IMR-90 (cell line): ENCODE measurements at regions not wholly inside any gene's neighbourhood (a gene's known extent, or its start where the extent isn't known, plus 50 kb on each side); places are given as distances from the start of the nearest gene placed in this dataset.

Experiments
- ATAC-seq: fragments of 200-7000 bp; cut with Tn5 transposase; 2 replicates; pipeline ENCODE4 v1.9.1; 2020; ENCODE audit warnings: low read depth, mild to moderate bottlenecking, moderate library complexity
- BruUV-seq: library from RNA; stranded (reverse); fragments of 400-500 nt; replicated peaks from 2 replicates; lab custom pipeline; 2021; lab: Mats Ljungman, UMichigan
- CTCF ChIA-PET: fragments of 300-600 bp; formaldehyde crosslinking; extraction: SDS; loops from one replicate; lab custom pipeline; 2021; ENCODE audit warnings: antibody characterized with exemption; lab: Yijun Ruan, JAX
- POLR2A ChIA-PET: fragments of 300-600 bp; sonication (Branson Sonifier 250); formaldehyde crosslinking; loops from one replicate; lab custom pipeline; 2022; ENCODE audit warnings: antibody characterized with exemption; ENCODE audit not compliant: unreplicated experiment; lab: Charles Lee
- DNase-seq: peaks from one replicate; pipeline ENCODE4 v3.0.0; 2013
- H2AFZ ChIP-seq: replicated peaks from 2 replicates; pipeline ENCODE3; 2013; ENCODE audit warnings: low read length, mild to moderate bottlenecking; ENCODE audit not compliant: poor library complexity
- H2AK5ac ChIP-seq: 2 replicates; pipeline ENCODE4 v1.6.1; 2013; ENCODE audit warnings: low read depth, low read length, inconsistent platforms
- H2AK9ac ChIP-seq: replicated peaks from 2 replicates; pipeline ENCODE3; 2013; ENCODE audit warnings: mild to moderate bottlenecking, low read depth, low read length, moderate library complexity; ENCODE audit not compliant: poor library complexity
- H2BK120ac ChIP-seq: 2 replicates; pipeline ENCODE4 v1.6.1; 2013; ENCODE audit warnings: low read depth, low read length, inconsistent platforms
- H2BK15ac ChIP-seq: 3 replicates; pipeline ENCODE4 v1.6.1; 2013; ENCODE audit warnings: low read depth, low read length, inconsistent platforms
- H2BK20ac ChIP-seq: 2 replicates; pipeline ENCODE4 v1.6.1; 2013; ENCODE audit warnings: low read depth, mild to moderate bottlenecking, inconsistent platforms, low read length, moderate library complexity
- H2BK5ac ChIP-seq: 2 replicates; pipeline ENCODE4 v1.6.1; 2013; ENCODE audit warnings: mild to moderate bottlenecking, low read depth, low read length, inconsistent platforms; ENCODE audit not compliant: poor library complexity, severe bottlenecking
- H3K14ac ChIP-seq: replicated peaks from 2 replicates; pipeline ENCODE4 v1.6.1; 2013; ENCODE audit warnings: low read depth, low read length, inconsistent platforms
- H3K18ac ChIP-seq: 2 replicates; pipeline ENCODE4 v1.6.1; 2013; ENCODE audit warnings: low read depth, low read length, control low read depth
- H3K23ac ChIP-seq: 2 replicates; pipeline ENCODE4 v1.6.1; 2013; ENCODE audit warnings: low read depth, low read length, inconsistent platforms
- H3K27ac ChIP-seq: 2 replicates; pipeline ENCODE4 v1.5.1; 2013; ENCODE audit warnings: mild to moderate bottlenecking, control low read depth, low read length; ENCODE audit not compliant: insufficient read depth
- H3K27me3 ChIP-seq: 2 replicates; pipeline ENCODE4 v1.6.1; 2013; ENCODE audit warnings: low read length; ENCODE audit not compliant: control insufficient read depth, insufficient read depth
- H3K36me3 ChIP-seq: 2 replicates; pipeline ENCODE4 v1.6.1; 2013; ENCODE audit warnings: low read length, mixed read lengths; ENCODE audit not compliant: control insufficient read depth, insufficient read depth
- H3K4ac ChIP-seq: 2 replicates; pipeline ENCODE4 v1.6.1; 2013; ENCODE audit warnings: low read depth, low read length, inconsistent platforms
- H3K4me1 ChIP-seq: 2 replicates; pipeline ENCODE4 v1.6.1; 2013; ENCODE audit warnings: low read length, mixed read lengths; ENCODE audit not compliant: control insufficient read depth, insufficient read depth
- H3K4me2 ChIP-seq: 2 replicates; pipeline ENCODE4 v1.6.1; 2013; ENCODE audit warnings: low read depth, mild to moderate bottlenecking, control low read depth, low read length, moderate library complexity
- H3K4me3 ChIP-seq: 2 replicates; pipeline ENCODE4 v1.5.1; 2013; ENCODE audit warnings: low read depth, mild to moderate bottlenecking, control low read depth, low read length, moderate library complexity; ENCODE audit not compliant: insufficient read depth
- H3K56ac ChIP-seq: 2 replicates; pipeline ENCODE4 v1.6.1; 2013; ENCODE audit warnings: low read length, inconsistent platforms; ENCODE audit not compliant: insufficient read depth; ENCODE audit errors: extremely low read depth
- H3K79me1 ChIP-seq, 2 experiments: 2 replicates each; pipeline ENCODE4 v1.6.1; 2013; ENCODE audit warnings: low read length in 2 of 2, inconsistent platforms in 1 of 2, low read depth in 1 of 2
- H3K9ac ChIP-seq: 2 replicates; pipeline ENCODE4 v1.6.1; 2013; ENCODE audit warnings: low read depth, low read length, control low read depth
- H3K9me1 ChIP-seq: 2 replicates; pipeline ENCODE4 v1.6.1; 2013; ENCODE audit warnings: low read length, inconsistent platforms; ENCODE audit not compliant: insufficient read depth
- H3K9me3 ChIP-seq: 2 replicates; pipeline ENCODE4 v1.6.1; 2013; ENCODE audit warnings: low read length; ENCODE audit not compliant: control insufficient read depth, insufficient read depth
- H4K20me1 ChIP-seq: 2 replicates; pipeline ENCODE4 v1.6.1; 2013; ENCODE audit warnings: low read length, inconsistent platforms; ENCODE audit not compliant: insufficient read depth
- H4K5ac ChIP-seq: 2 replicates; pipeline ENCODE4 v1.6.1; 2013; ENCODE audit warnings: mild to moderate bottlenecking, low read depth, low read length, control low read depth
- H4K8ac ChIP-seq, 2 experiments: 2 replicates each; pipeline ENCODE4 v1.6.1; 2013; ENCODE audit warnings: low read depth in 2 of 2, low read length in 2 of 2, control low read depth in 1 of 2, inconsistent platforms in 1 of 2
- H4K91ac ChIP-seq: 2 replicates; pipeline ENCODE4 v1.6.1; 2013; ENCODE audit warnings: low read depth, low read length, inconsistent platforms; ENCODE audit not compliant: insufficient read depth
- CHD1 ChIP-seq: IDR thresholded peaks from 2 replicates; pipeline ENCODE4 v1.6.1; 2012; ENCODE audit warnings: low read depth, low read length, improper control_type of control experiment
- CTCF ChIP-seq: conservative IDR thresholded peaks from 2 replicates; pipeline ENCODE4 v1.5.1; 2012; ENCODE audit warnings: mild to moderate bottlenecking, low read depth, low read length, improper control_type of control experiment
- MAZ ChIP-seq: IDR thresholded peaks from 2 replicates; pipeline ENCODE4 v1.6.1; 2012; ENCODE audit warnings: low read depth, mild to moderate bottlenecking, low read length, improper control_type of control experiment, moderate library complexity, borderline replicate concordance
- RAD21 ChIP-seq: IDR thresholded peaks from 2 replicates; pipeline ENCODE4 v1.6.1; 2012; ENCODE audit warnings: low read length, improper control_type of control experiment
- dilution Hi-C: fragments of 300-500 bp; cut with HindIII; formaldehyde crosslinking; loops from one replicate; pipeline ENCODE4 v1.14.3; 2018; ENCODE audit warnings: low sequenced_read_pairs; ENCODE audit not compliant: unreplicated experiment
- in situ Hi-C: fragments of 300-500 bp; cut with MboI; formaldehyde crosslinking; loops from 3 replicates; pipeline ENCODE4 v1.14.3; 2019; ENCODE audit warnings: low sequenced_read_pairs, inconsistent platforms, mixed read lengths
- intact Hi-C: fragments of 100-400 bp; cut with micrococcal nuclease; formaldehyde crosslinking; loops from 2 replicates; pipeline ENCODE4 v1.10.0; 2022

GRCh38 chr2:139383532-139383931, 603.3 kb upstream of the NXPH2 start:
- Histone ChIP-seq H3K23ac (no peak overlapping the region), H2BK20ac (no peak overlapping the region), H4K91ac (no peak overlapping the region), H4K20me1 (no peaks in the 10 kb centered on the region), H3K27me3 (no peaks in the 10 kb centered on the region), H2BK15ac (no peak overlapping the region), H4K5ac (no peak overlapping the region), H2AFZ (no peak overlapping the region), H3K36me3 (no peaks in the 10 kb centered on the region), H2BK5ac (no peak overlapping the region), H3K56ac (no peak overlapping the region), H2AK9ac (no peak overlapping the region), H3K18ac (no peak overlapping the region), H3K9me3 (peaks cover 10% of the 10 kb centered on the region), H2BK120ac (no peak overlapping the region), H3K4me2 (no peak overlapping the region), H3K9ac (no peak overlapping the region), H2AK5ac (no peak overlapping the region), H3K79me1 (no peaks in the 10 kb centered on the region), H3K4me1 (no peaks in the 10 kb centered on the region), H3K4ac (no peak overlapping the region), H3K27ac (no peak overlapping the region), H3K14ac (no peak overlapping the region), H3K4me3 (no peak overlapping the region), H3K9me1 (no peaks in the 10 kb centered on the region), H4K8ac (no peak overlapping the region)
- intact Hi-C loops (no loop called here), in situ Hi-C loops (no loop called here), dilution Hi-C loops (no loop called here)
- TF ChIP-seq RAD21 (no peak), MAZ (no peak), CHD1 (no peak), CTCF (no peak)
- no TSS peak for BruUV-seq
- CTCF ChIA-PET = no interaction called here
- POLR2A ChIA-PET = no interaction called here
- ATAC-seq (no peak), DNase-seq (no peak)
